ENCODE measurements at regions not wholly inside any gene's neighbourhood (a gene's known extent, or its start where the extent isn't known, plus 50 kb on each side); places are given as distances from the start of the nearest gene placed in this dataset.

GRCh38 chr2:37489041-37489456 is 144.6 kb downstream of the QPCT start:
- no peak for TF ChIP-seq CTCF (IDR thresholded peaks at IDR 0.05)
- H3K4me3 Mint-ChIP-seq = no peak overlapping the region
- no peaks in the 10 kb centered on the region for H3K36me3 Mint-ChIP-seq (ENCODE audit: low read depth)
- H3K27ac Mint-ChIP-seq = no peak overlapping the region
- H3K27me3 Mint-ChIP-seq (ENCODE audit: insufficient read depth) = peaks cover 17% of the 10 kb centered on the region; the same call in 1 of the 2 replicates
- no peak for DNase-seq
- no peaks in the 10 kb centered on the region for H3K9me3 Mint-ChIP-seq
- H3K4me1 Mint-ChIP-seq (ENCODE audit: low read depth) = peaks cover 10% of the 10 kb centered on the region; the same call in 1 of the 2 replicates

DNA sequence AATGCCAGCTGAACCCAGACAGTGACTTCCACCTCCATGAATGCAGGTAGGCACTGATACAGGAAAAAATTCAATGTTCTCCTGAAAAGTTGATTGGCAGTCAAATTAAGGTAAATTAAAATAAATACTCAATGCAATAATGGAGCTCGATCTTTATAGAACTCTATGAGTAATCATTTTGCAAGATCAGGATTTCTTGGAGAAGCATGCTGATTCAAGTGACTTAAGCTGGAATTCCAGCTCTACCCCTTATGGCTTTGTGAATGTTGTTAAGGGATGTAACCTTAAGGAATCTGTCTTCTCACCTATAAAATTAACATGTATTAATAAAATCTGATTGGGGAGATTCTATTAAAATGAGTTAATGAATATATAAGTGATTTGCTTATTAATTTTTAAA is 145.1 kb downstream of the QPCT start:
- Mint-ChIP-seq H3K36me3 (ENCODE audit: low read depth) (no peaks in the 10 kb centered on the region), H3K9me3 (no peaks in the 10 kb centered on the region), H3K27me3 (ENCODE audit: insufficient read depth) (peaks cover 16% of the 10 kb centered on the region; the same call in 1 of the 2 replicates), H3K27ac (no peak overlapping the region), H3K4me3 (no peak overlapping the region), H3K4me1 (ENCODE audit: low read depth) (peaks cover 10% of the 10 kb centered on the region; the same call in 1 of the 2 replicates)
- no peak for TF ChIP-seq CTCF (IDR thresholded peaks at IDR 0.05)
- no peak for DNase-seq

GRCh38 chr2:37493425-37493824 is 149.0 kb downstream of the QPCT start:
- no peak overlapping the region for H3K4me3 Mint-ChIP-seq
- peaks cover 19% of the 10 kb centered on the region for H3K36me3 Mint-ChIP-seq (ENCODE audit: low read depth)
- no peak for TF ChIP-seq CTCF (IDR thresholded peaks at IDR 0.05)
- peaks cover 9% of the 10 kb centered on the region for H3K9me3 Mint-ChIP-seq
- DNase-seq = no peak
- peaks cover 10% of the 10 kb centered on the region; the same call in 1 of the 2 replicates for H3K4me1 Mint-ChIP-seq (ENCODE audit: low read depth)
- no peak overlapping the region for H3K27ac Mint-ChIP-seq
- H3K27me3 Mint-ChIP-seq (ENCODE audit: insufficient read depth) = no peaks in the 10 kb centered on the region

DNA sequence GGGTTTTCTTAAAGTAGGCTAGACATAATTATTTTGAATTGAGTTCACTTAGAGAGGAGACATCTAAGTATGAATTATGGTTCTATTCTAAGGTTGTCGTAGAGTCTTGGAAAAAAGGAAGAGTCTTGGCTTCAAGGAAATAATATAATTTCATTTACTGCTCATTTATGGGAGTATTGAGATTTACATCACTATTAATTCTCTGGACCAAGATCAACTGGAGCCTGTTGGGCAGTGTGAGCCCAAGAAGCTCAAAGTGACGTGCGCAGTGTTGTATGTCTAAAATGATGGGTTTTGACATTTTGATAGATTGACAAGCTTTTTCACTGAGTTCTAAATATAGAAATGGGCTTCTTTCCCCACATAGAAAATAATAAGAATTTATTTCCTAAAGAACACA is 154.7 kb downstream of the QPCT start:
- Mint-ChIP-seq H3K36me3 (ENCODE audit: low read depth) (peaks cover 19% of the 10 kb centered on the region), H3K27me3 (ENCODE audit: insufficient read depth) (peaks cover 1% of the 10 kb centered on the region), H3K4me1 (ENCODE audit: low read depth) (peaks cover 17% of the 10 kb centered on the region), H3K27ac (no peak overlapping the region), H3K9me3 (peaks cover 9% of the 10 kb centered on the region), H3K4me3 (no peak overlapping the region)
- no peak for DNase-seq
- TF ChIP-seq CTCF (IDR thresholded peaks at IDR 0.05) = no peak

- peaks cover 3% of the 10 kb centered on the region for H3K27me3 Mint-ChIP-seq (ENCODE audit: insufficient read depth)
- no peak for TF ChIP-seq CTCF (IDR thresholded peaks at IDR 0.05)
- peaks cover 17% of the 10 kb centered on the region for H3K4me1 Mint-ChIP-seq (ENCODE audit: low read depth)
- DNase-seq = peak; percentile 62
- H3K36me3 Mint-ChIP-seq (ENCODE audit: low read depth) = peaks cover 17% of the 10 kb centered on the region
- H3K27ac Mint-ChIP-seq = no peak overlapping the region
- peaks cover 9% of the 10 kb centered on the region for H3K9me3 Mint-ChIP-seq
- H3K4me3 Mint-ChIP-seq = no peak overlapping the region
Measured at GRCh38 chr2:37500031-37500430, 155.6 kb downstream of the QPCT start.

GRCh38 chr2:37501113-37501512 is 156.7 kb downstream of the QPCT start:
- H3K36me3 Mint-ChIP-seq (ENCODE audit: low read depth) = peaks cover 9% of the 10 kb centered on the region; the same call in 1 of the 2 replicates

More at GRCh38 chr2:37501113-37501512, 156.7 kb downstream of the QPCT start:
- Mint-ChIP-seq H3K27me3 (ENCODE audit: insufficient read depth) (peaks cover 3% of the 10 kb centered on the region), H3K4me1 (ENCODE audit: low read depth) (peaks cover 23% of the 10 kb centered on the region), H3K4me3 (no peak overlapping the region), H3K9me3 (no peaks in the 10 kb centered on the region), H3K27ac (no peak overlapping the region)
- no peak for TF ChIP-seq CTCF (IDR thresholded peaks at IDR 0.05)
- no peak for DNase-seq
